ENCODE measurements at regions not wholly inside any gene's neighbourhood (a gene's known extent, or its start where the extent isn't known, plus 50 kb on each side); places are given as distances from the start of the nearest gene placed in this dataset.

- no peak for TF ChIP-seq ZNF362 (tag by site-specific recombination; IDR thresholded peaks at IDR 0.05)
- TF ChIP-seq ZNF830 (tag by site-specific recombination; IDR thresholded peaks at IDR 0.05; ENCODE audit: low read depth) = no peak
- no peak for TF ChIP-seq BCL6B (tag by site-specific recombination; IDR thresholded peaks at IDR 0.05)
- no peak for TF ChIP-seq ZNF23 (tag by site-specific recombination; IDR thresholded peaks at IDR 0.05; ENCODE audit: borderline replicate concordance)
- no peak for TF ChIP-seq ZNF626 (tag by site-specific recombination; IDR thresholded peaks at IDR 0.05)
- TF ChIP-seq OSR2 (tag by site-specific recombination; IDR thresholded peaks at IDR 0.05) = no peak
- no peak for TF ChIP-seq ZNF518A (tag by site-specific recombination; conservative IDR thresholded peaks at IDR 0.05; ENCODE audit: low read depth)
- no peak for TF ChIP-seq ZNF501 (tag by site-specific recombination; IDR thresholded peaks at IDR 0.05)
Observed at GRCh38 chrX:77298790-77299189, 148.4 kb upstream of the FGF16 start (continued).

GRCh38 chrX:77299549-77299948, 147.6 kb upstream of the FGF16 start:
- Histone ChIP-seq H3K4me1 (ENCODE audit: control insufficient read depth, insufficient read depth, low read length) (no peaks in the 10 kb centered on the region), H3K9me3 (ENCODE audit: control insufficient read depth, insufficient read depth, low read depth, low read length) (no peaks in the 10 kb centered on the region; the same call in 1 of the 2 replicates)
- POLR2A ChIA-PET = no interaction called here
- no peak for TF ChIP-seq ZNF76 (tag by site-specific recombination; IDR thresholded peaks at IDR 0.05; ENCODE audit: borderline replicate concordance, low read depth)
- TF ChIP-seq TRIM28 (IDR thresholded peaks at IDR 0.05; ENCODE audit: borderline replicate concordance, low read length) = no peak
- TF ChIP-seq BCL6B (tag by site-specific recombination; IDR thresholded peaks at IDR 0.05) = no peak
- TF ChIP-seq ZNF521 (tag by site-specific recombination; IDR thresholded peaks at IDR 0.05) = no peak
- no peak for TF ChIP-seq BCL11B (tag by site-specific recombination; IDR thresholded peaks at IDR 0.05; ENCODE audit: low read depth)
- TF ChIP-seq ZNF677 (tag by site-specific recombination; IDR thresholded peaks at IDR 0.05) = no peak
- no peak for TF ChIP-seq KLF7 (tag by site-specific recombination; IDR thresholded peaks at IDR 0.05; ENCODE audit: borderline replicate concordance)
- no peak for TF ChIP-seq ZNF341 (tag by site-specific recombination; IDR thresholded peaks at IDR 0.05; ENCODE audit: low read depth)
- TF ChIP-seq REST (tag by site-specific recombination; IDR thresholded peaks at IDR 0.05) = no peak
- no peak for TF ChIP-seq ZBTB8A (tag by site-specific recombination; IDR thresholded peaks at IDR 0.05)
- TF ChIP-seq ZNF221 (tag by site-specific recombination; IDR thresholded peaks at IDR 0.05; ENCODE audit: borderline replicate concordance) = no peak
- no peak for TF ChIP-seq ZNF701 (tag by site-specific recombination; IDR thresholded peaks at IDR 0.05)
- TF ChIP-seq ZNF549 (tag by site-specific recombination; IDR thresholded peaks at IDR 0.05) = no peak
- no peak for TF ChIP-seq ZNF223 (tag by site-specific recombination; IDR thresholded peaks at IDR 0.05)
- TF ChIP-seq REPIN1 (tag by site-specific recombination; IDR thresholded peaks at IDR 0.05; ENCODE audit: low read depth) = no peak

More at GRCh38 chrX:77299549-77299948, 147.6 kb upstream of the FGF16 start:
- Histone ChIP-seq H3K36me3 (ENCODE audit: control insufficient read depth in 2 of 2, insufficient read depth in 1 of 2, low read length in 2 of 2) (no peaks in the 10 kb centered on the region), H3K27ac (ENCODE audit: extremely low read depth, low read depth, low read length) (no peak overlapping the region), H3K4me3 (ENCODE audit: low read depth, low read length) (no peak overlapping the region)
- CTCF ChIA-PET = no interaction called here
